ENCODE measurements at regions not wholly inside any gene's neighbourhood (a gene's known extent, or its start where the extent isn't known, plus 50 kb on each side); places are given as distances from the start of the nearest gene placed in this dataset.

GRCh38 chr18:41899535-41899934, 55.5 kb upstream of the PIK3C3 start:
- no peak overlapping the region for H3K27ac ChIP-seq (ENCODE audit: low read length)
- H3K4me3 ChIP-seq (ENCODE audit: low read length), result no peak overlapping the region
- H3K36me3 ChIP-seq (ENCODE audit: control insufficient read depth, insufficient read depth, low read length), result no peaks in the 10 kb centered on the region
- no CpG with 5 or more reads among the region's 2 CpGs for WGBS (ENCODE audit: insufficient coverage, insufficient read length)
- H3K27me3 ChIP-seq (ENCODE audit: control insufficient read depth, insufficient read depth, low read length), result no peaks in the 10 kb centered on the region
- no peaks in the 10 kb centered on the region for H3K4me1 ChIP-seq (ENCODE audit: control insufficient read depth, insufficient read depth, low read length)
- DNase-seq (ENCODE audit: low read depth, low spot score), result no peak
- H3K9me3 ChIP-seq (ENCODE audit: control insufficient read depth, insufficient read depth, low read length), result no peaks in the 10 kb centered on the region

GRCh38 chr18:41893432-41893831, 61.6 kb upstream of the PIK3C3 start:
- no peaks in the 10 kb centered on the region for H3K27me3 ChIP-seq (ENCODE audit: control insufficient read depth, insufficient read depth, low read length)
- H3K36me3 ChIP-seq (ENCODE audit: control insufficient read depth, insufficient read depth, low read length), result no peaks in the 10 kb centered on the region
- no peaks in the 10 kb centered on the region for H3K4me1 ChIP-seq (ENCODE audit: control insufficient read depth, insufficient read depth, low read length)
- no peaks in the 10 kb centered on the region for H3K9me3 ChIP-seq (ENCODE audit: control insufficient read depth, insufficient read depth, low read length)
- no peak for DNase-seq (ENCODE audit: low read depth, low spot score)
- H3K4me3 ChIP-seq (ENCODE audit: low read length), result no peak overlapping the region
- no peak overlapping the region for H3K27ac ChIP-seq (ENCODE audit: low read length)

DNA sequence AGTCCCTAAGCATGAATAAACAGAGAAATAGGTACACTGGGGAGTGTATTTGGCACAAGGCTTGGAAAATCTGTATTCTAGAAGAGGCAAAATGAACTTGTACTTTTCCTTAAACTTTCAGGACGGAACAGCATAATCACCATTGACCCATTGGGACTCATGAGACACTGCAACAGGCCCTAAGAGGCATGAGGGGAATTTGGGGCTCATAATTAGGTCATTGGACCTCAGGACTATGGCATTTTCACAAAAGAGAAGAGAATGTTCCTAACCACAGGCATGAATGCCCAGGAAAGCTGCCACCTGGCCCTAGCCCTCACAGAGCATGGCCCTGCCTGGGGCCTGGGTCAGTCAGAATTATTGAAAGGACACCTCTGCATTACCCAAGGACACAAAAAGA, 67.9 kb upstream of the PIK3C3 start:
- Histone ChIP-seq H3K27me3 (ENCODE audit: control insufficient read depth, insufficient read depth, low read length) (no peaks in the 10 kb centered on the region), H3K4me1 (ENCODE audit: control insufficient read depth, insufficient read depth, low read length) (no peaks in the 10 kb centered on the region), H3K36me3 (ENCODE audit: control insufficient read depth, insufficient read depth, low read length) (no peaks in the 10 kb centered on the region), H3K9me3 (ENCODE audit: control insufficient read depth, insufficient read depth, low read length) (no peaks in the 10 kb centered on the region), H3K27ac (ENCODE audit: low read length) (no peak overlapping the region), H3K4me3 (ENCODE audit: low read length) (no peak overlapping the region)
- no CpG with 5 or more reads among the region's 1 CpG for WGBS (ENCODE audit: insufficient coverage, insufficient read length)
- DNase-seq (ENCODE audit: low read depth, low spot score), result no peak

- DNase-seq (ENCODE audit: low read depth, low spot score), result no peak
- WGBS (ENCODE audit: insufficient coverage, insufficient read length), result no CpG with 5 or more reads among the region's 12 CpGs
- no peaks in the 10 kb centered on the region for H3K36me3 ChIP-seq (ENCODE audit: control insufficient read depth, insufficient read depth, low read length)
- no peaks in the 10 kb centered on the region for H3K4me1 ChIP-seq (ENCODE audit: control insufficient read depth, insufficient read depth, low read length)
- no peaks in the 10 kb centered on the region for H3K9me3 ChIP-seq (ENCODE audit: control insufficient read depth, insufficient read depth, low read length)
- H3K27ac ChIP-seq (ENCODE audit: low read length), result no peak overlapping the region
- H3K27me3 ChIP-seq (ENCODE audit: control insufficient read depth, insufficient read depth, low read length), result no peaks in the 10 kb centered on the region
- H3K4me3 ChIP-seq (ENCODE audit: low read length), result no peak overlapping the region
Measured at GRCh38 chr18:41886126-41886807, 68.8 kb upstream of the PIK3C3 start.

DNA sequence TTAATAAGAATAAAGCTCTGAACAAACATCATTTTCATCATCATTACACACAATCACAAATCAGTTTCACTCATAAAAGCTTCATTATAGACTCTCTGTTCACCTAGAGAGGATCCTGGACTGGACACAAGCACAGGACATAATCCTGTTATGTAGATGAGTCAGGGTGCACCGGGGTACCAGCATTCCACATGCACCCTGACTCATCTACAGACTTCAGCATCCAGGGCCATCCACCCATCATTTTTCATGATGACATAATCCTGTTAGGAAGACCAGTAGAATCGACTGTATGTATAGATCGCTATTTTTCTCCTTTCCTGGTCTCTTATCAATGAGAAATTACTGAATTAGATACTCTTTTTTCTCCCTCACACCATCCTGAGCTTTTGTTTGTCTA, 73.7 kb upstream of the PIK3C3 start:
- Histone ChIP-seq H3K36me3 (ENCODE audit: control insufficient read depth, insufficient read depth, low read length) (no peaks in the 10 kb centered on the region), H3K27ac (ENCODE audit: low read length) (no peak overlapping the region), H3K27me3 (ENCODE audit: control insufficient read depth, insufficient read depth, low read length) (no peaks in the 10 kb centered on the region), H3K4me3 (ENCODE audit: low read length) (no peak overlapping the region), H3K9me3 (ENCODE audit: control insufficient read depth, insufficient read depth, low read length) (no peaks in the 10 kb centered on the region), H3K4me1 (ENCODE audit: control insufficient read depth, insufficient read depth, low read length) (no peaks in the 10 kb centered on the region)
- WGBS (ENCODE audit: insufficient coverage, insufficient read length), result no CpG with 5 or more reads among the region's 3 CpGs
- no peak for DNase-seq (ENCODE audit: low read depth, low spot score)

DNA sequence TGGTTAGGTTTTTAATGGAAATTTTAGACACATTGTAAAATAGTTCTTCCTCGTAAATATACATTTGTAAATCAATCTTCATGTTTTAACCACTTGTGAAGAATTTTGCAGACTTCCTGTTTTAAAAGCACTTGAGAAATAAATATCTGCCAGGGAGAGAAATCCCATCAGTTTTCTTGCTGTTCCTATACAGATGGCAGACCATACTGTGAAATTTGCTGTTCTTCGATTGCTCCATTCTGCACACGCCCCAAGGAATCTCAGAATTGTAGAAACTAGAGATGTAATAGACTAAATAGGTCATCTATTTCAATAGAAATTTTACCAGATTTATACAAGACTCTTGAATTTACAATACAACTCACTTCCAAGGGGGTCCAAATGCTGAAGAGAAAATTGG, 75.8 kb upstream of the PIK3C3 start:
- Histone ChIP-seq H3K27me3 (ENCODE audit: control insufficient read depth, insufficient read depth, low read length) (no peaks in the 10 kb centered on the region), H3K4me1 (ENCODE audit: control insufficient read depth, insufficient read depth, low read length) (no peaks in the 10 kb centered on the region), H3K36me3 (ENCODE audit: control insufficient read depth, insufficient read depth, low read length) (no peaks in the 10 kb centered on the region), H3K27ac (ENCODE audit: low read length) (no peak overlapping the region), H3K4me3 (ENCODE audit: low read length) (no peak overlapping the region), H3K9me3 (ENCODE audit: control insufficient read depth, insufficient read depth, low read length) (no peaks in the 10 kb centered on the region)
- WGBS (ENCODE audit: insufficient coverage, insufficient read length), result no CpG with 5 or more reads among the region's 3 CpGs
- no peak for DNase-seq (ENCODE audit: low read depth, low spot score)

GRCh38 chr18:41875094-41875780, 79.8 kb upstream of the PIK3C3 start:
- DNase-seq (ENCODE audit: low read depth, low spot score), result no peak
- Histone ChIP-seq H3K9me3 (ENCODE audit: control insufficient read depth, insufficient read depth, low read length) (no peaks in the 10 kb centered on the region), H3K4me3 (ENCODE audit: low read length) (no peak overlapping the region), H3K27ac (ENCODE audit: low read length) (no peak overlapping the region), H3K4me1 (ENCODE audit: control insufficient read depth, insufficient read depth, low read length) (no peaks in the 10 kb centered on the region), H3K36me3 (ENCODE audit: control insufficient read depth, insufficient read depth, low read length) (no peaks in the 10 kb centered on the region), H3K27me3 (ENCODE audit: control insufficient read depth, insufficient read depth, low read length) (no peaks in the 10 kb centered on the region)
- no CpG with 5 or more reads among the region's 3 CpGs for WGBS (ENCODE audit: insufficient coverage, insufficient read length)

DNA sequence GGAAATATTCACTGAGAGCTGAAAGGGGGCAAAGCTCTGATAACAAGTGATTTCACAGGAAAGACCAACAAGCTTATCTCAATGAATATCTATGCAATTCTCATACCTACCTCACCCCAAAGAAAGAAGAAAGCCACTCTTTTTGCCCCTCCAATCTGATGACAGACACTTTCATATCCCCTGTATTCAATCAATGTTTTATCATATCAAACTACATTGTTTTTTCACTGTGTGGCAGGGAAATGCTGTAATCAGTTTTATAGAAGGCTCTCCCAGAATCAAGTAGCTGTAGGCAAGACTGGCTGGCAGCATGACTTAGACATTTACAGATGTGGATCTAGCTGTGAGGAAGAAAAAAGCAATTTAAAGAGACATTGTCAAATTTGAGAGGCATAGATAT, 81.3 kb upstream of the PIK3C3 start:
- no peak overlapping the region for H3K4me3 ChIP-seq (ENCODE audit: low read length)
- no peak overlapping the region for H3K27ac ChIP-seq (ENCODE audit: low read length)
- no peaks in the 10 kb centered on the region for H3K9me3 ChIP-seq (ENCODE audit: control insufficient read depth, insufficient read depth, low read length)
- H3K4me1 ChIP-seq (ENCODE audit: control insufficient read depth, insufficient read depth, low read length), result no peaks in the 10 kb centered on the region
- no peaks in the 10 kb centered on the region for H3K36me3 ChIP-seq (ENCODE audit: control insufficient read depth, insufficient read depth, low read length)
- no peaks in the 10 kb centered on the region for H3K27me3 ChIP-seq (ENCODE audit: control insufficient read depth, insufficient read depth, low read length)
- no peak for DNase-seq (ENCODE audit: low read depth, low spot score)

- Histone ChIP-seq H3K4me3 (ENCODE audit: low read length) (no peak overlapping the region), H3K9me3 (ENCODE audit: control insufficient read depth, insufficient read depth, low read length) (no peaks in the 10 kb centered on the region), H3K27me3 (ENCODE audit: control insufficient read depth, insufficient read depth, low read length) (no peaks in the 10 kb centered on the region), H3K36me3 (ENCODE audit: control insufficient read depth, insufficient read depth, low read length) (no peaks in the 10 kb centered on the region), H3K4me1 (ENCODE audit: control insufficient read depth, insufficient read depth, low read length) (no peaks in the 10 kb centered on the region), H3K27ac (ENCODE audit: low read length) (no peak overlapping the region)
- no peak for DNase-seq (ENCODE audit: low read depth, low spot score)
Measured at GRCh38 chr18:41872206-41872605, 82.8 kb upstream of the PIK3C3 start.

GRCh38 chr18:41871229-41872000, 83.6 kb upstream of the PIK3C3 start:
- H3K4me3 ChIP-seq (ENCODE audit: low read length), result no peak overlapping the region
- H3K4me1 ChIP-seq (ENCODE audit: control insufficient read depth, insufficient read depth, low read length), result no peaks in the 10 kb centered on the region
- H3K27ac ChIP-seq (ENCODE audit: low read length), result no peak overlapping the region
- DNase-seq (ENCODE audit: low read depth, low spot score), result no peak
- H3K9me3 ChIP-seq (ENCODE audit: control insufficient read depth, insufficient read depth, low read length), result no peaks in the 10 kb centered on the region
- WGBS (ENCODE audit: insufficient coverage, insufficient read length), result no CpG with 5 or more reads among the region's 7 CpGs
- no peaks in the 10 kb centered on the region for H3K27me3 ChIP-seq (ENCODE audit: control insufficient read depth, insufficient read depth, low read length)
- no peaks in the 10 kb centered on the region for H3K36me3 ChIP-seq (ENCODE audit: control insufficient read depth, insufficient read depth, low read length)

- DNase-seq (ENCODE audit: low read depth, low spot score), result no peak
Measured at GRCh38 chr18:41870817-41871216, 84.2 kb upstream of the PIK3C3 start.

More at GRCh38 chr18:41870817-41871216, 84.2 kb upstream of the PIK3C3 start:
- no peaks in the 10 kb centered on the region for H3K36me3 ChIP-seq (ENCODE audit: control insufficient read depth, insufficient read depth, low read length)
- H3K27me3 ChIP-seq (ENCODE audit: control insufficient read depth, insufficient read depth, low read length), result no peaks in the 10 kb centered on the region
- H3K4me1 ChIP-seq (ENCODE audit: control insufficient read depth, insufficient read depth, low read length), result no peaks in the 10 kb centered on the region
- no peaks in the 10 kb centered on the region for H3K9me3 ChIP-seq (ENCODE audit: control insufficient read depth, insufficient read depth, low read length)
- no peak overlapping the region for H3K27ac ChIP-seq (ENCODE audit: low read length)
- no peak overlapping the region for H3K4me3 ChIP-seq (ENCODE audit: low read length)
